C4-2B (cell line): ENCODE measurements at regions not wholly inside any gene's neighbourhood (a gene's known extent, or its start where the extent isn't known, plus 50 kb on each side); places are given as distances from the start of the nearest gene placed in this dataset.

Source experiments
- H3K27ac ChIP-seq: fragments of 450-650 bp; 2 replicates; pipeline ENCODE4 v1.5.1; 2017
- ZFX ChIP-seq: fragments of 450-650 bp; IDR thresholded peaks from 2 replicates; pipeline ENCODE4 v1.6.1; 2017
- TF ChIP-seq, protein P1 (sequence below): fragments of 450-650 bp; conservative IDR thresholded peaks from 2 replicates; pipeline ENCODE4 v1.5.1; 2017; ENCODE audit warnings: mild to moderate bottlenecking

DNA sequence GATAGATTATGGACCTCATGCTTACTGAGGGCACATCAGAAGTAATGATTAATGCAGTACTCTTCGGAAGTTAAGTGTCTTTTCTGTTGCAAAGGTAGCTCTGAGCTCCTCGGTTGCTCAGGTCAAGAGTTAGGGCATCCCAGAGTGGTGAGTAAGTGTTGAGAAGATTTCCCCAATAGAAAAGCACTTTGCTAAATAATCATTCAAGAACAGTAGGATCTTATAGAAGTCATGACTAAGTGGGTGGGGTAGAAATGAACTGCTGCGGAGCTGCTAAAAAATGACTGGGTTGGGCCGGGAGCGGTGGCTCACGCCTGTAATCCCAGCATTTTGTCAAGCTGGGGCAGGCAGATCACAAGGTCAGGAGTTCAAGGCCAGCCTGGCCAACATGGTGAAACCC, 648.6 kb upstream of the CAMK1G start:
- TF ChIP-seq, protein P1, sequence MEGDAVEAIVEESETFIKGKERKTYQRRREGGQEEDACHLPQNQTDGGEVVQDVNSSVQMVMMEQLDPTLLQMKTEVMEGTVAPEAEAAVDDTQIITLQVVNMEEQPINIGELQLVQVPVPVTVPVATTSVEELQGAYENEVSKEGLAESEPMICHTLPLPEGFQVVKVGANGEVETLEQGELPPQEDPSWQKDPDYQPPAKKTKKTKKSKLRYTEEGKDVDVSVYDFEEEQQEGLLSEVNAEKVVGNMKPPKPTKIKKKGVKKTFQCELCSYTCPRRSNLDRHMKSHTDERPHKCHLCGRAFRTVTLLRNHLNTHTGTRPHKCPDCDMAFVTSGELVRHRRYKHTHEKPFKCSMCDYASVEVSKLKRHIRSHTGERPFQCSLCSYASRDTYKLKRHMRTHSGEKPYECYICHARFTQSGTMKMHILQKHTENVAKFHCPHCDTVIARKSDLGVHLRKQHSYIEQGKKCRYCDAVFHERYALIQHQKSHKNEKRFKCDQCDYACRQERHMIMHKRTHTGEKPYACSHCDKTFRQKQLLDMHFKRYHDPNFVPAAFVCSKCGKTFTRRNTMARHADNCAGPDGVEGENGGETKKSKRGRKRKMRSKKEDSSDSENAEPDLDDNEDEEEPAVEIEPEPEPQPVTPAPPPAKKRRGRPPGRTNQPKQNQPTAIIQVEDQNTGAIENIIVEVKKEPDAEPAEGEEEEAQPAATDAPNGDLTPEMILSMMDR, result no peak
- no peak for TF ChIP-seq ZFX
- H3K27ac ChIP-seq, result no peak overlapping the region

DNA sequence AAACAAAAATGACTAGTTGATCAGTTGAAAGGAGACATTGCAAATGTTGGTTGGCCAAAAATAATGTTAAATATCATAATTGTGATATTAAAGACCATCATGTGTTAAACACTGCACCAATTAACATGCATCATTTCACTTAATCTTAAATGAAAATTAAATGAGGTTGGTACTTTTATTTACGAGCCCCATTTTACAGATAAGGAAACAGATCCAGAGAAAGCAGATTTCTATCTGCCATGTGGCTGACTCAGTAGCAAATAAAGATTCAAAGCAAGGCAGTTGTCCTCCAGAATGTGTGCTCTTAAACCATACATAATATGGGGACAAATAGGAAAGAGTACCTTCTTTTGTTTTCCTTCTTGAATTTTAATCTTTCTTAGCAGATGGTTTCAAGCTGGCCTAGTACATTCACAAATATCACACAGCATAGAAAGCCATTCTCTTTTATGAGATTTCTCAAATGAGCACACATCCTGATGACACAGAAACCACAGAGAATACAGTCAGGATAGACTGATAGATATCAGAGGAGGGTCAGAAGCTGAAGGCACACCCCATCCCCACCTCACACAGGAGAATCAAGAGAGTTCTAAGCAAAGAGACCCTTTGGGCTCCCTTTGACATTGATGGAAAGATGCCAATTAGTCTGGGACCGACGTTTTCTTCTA, 647.9 kb upstream of the CAMK1G start:
- no peak overlapping the region for H3K27ac ChIP-seq
- no peak for TF ChIP-seq ZFX

DNA sequence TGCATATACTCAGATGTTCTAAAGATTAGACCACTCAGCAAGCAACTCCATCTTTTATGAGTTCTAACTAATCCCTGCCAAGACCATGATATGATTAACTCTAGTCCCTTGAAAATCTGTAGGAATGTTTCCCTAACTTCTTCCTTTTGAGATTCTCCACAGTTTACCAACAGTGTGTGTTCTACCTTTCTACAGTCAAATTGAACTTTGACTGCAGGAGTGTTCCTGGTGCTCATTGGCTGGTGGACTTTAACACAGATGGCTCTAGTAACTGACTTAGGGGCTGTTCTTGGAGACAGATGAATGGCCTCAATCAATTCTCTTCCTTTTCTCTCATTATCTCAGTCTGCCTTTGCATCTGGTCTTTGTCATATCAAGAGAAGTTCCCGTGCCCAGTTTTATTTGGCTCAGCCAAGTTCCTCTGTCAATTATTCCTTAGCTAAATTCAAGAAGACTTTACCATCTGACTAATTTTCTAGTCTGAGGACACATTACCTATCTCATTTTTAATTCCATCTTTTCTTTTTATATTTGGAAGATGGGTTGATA, 643.9 kb upstream of the CAMK1G start:
- no peak overlapping the region for H3K27ac ChIP-seq
- TF ChIP-seq ZFX, result no peak
- TF ChIP-seq, protein P1, result no peak

DNA sequence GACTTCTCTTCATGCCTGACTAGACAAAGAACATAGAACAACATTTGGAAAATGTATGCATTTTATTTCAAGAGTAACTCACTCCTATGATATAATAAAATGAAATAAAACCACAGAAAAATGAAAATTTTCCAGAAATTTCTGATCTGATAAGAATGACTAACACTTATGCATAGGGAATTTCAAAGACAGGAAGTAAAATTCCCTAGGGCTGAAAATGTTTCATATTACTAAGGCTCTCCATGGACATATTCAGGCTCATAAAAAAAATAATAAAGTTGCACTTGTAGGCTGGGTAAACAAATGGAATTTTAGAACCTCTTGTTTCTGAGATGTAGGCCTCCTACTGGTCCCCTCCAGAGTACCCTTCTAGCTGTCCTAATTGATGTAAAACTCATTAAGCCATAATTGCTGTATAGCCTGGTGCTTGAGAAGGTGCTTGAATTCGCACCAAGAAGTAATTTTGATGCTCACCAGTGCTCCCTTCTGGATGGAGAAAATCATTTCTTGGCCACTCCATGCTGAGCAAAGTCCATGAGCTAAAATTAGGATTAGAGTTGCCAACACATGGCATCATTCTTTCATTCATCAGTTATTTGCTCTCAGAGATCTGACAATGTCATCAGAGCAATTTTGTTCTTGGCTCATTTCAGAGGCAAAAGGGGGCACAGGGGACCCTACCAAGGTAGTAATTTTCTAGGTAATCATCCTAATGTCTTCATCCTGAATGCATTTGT, 641.0 kb upstream of the CAMK1G start:
- H3K27ac ChIP-seq, result no peak overlapping the region
- no peak for TF ChIP-seq ZFX
- TF ChIP-seq, protein P1, result no peak

DNA sequence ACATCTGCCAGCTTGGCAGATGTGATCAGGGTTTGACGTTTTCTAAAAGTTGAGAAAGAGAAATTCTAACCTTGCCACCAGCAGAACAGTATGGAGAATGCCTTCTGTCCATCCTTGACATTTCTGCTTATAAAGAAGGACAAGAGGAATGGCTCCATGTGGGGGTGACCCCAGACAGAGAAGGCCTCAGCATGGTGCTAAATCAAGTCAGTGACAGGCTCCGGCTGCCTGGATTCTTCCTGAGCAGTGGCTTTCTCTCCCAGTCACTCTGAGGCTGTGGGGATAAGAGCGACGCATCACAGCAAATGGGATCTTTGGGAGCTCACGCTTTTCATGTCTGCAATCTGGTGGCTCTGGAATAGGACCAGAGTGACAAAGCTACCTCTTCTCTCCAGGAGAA, 640.2 kb upstream of the CAMK1G start:
- TF ChIP-seq, protein P1, result no peak
- no peak for TF ChIP-seq ZFX
- no peak overlapping the region for H3K27ac ChIP-seq

DNA sequence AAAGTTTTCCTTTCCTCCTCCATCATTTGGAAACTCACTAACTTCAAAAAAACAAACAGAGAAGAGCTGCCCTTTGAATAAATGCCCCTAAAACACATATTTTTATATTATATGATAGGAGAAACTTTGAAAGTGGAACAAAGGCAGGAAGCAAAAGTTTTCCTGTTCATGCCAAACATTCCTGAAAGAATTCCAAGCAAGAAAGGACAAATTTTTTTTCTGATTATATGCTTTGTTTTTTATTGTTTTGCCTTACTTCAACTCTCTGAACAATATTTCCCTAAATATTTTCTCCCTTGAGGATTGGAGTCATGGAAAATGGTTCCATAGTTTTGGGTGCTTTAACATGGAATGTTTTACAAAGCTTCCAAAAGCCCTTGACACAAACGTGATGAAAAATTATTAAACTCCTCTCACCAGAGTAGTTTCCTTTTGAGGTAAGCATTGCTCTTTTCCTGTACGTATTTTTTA, 638.5 kb upstream of the CAMK1G start:
- TF ChIP-seq, protein P1, result no peak
- no peak for TF ChIP-seq ZFX
- H3K27ac ChIP-seq, result no peak overlapping the region

DNA sequence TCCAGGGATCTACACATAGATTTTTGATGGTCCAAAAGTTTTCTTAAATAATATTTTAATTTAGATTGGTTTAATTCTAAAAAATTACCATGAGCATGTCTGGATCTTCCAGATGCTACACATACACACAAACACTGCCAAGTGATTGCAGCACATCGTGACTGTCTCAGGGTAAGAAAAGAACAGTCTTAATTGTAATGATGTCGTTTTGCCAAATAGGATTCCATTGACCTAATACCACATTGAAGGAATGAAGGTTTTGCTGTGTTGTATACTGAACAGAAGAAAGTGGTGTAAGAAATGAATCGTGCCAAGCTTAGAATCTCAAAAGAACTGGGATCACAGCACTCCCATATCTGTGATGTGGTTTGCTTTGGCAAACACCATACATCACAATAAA, 633.3 kb upstream of the CAMK1G start:
- H3K27ac ChIP-seq, result no peak overlapping the region

More for the DNA sequence above, 633.3 kb upstream of the CAMK1G start:
- TF ChIP-seq ZFX, result no peak
- TF ChIP-seq, protein P1, result no peak
